ENCODE measurements at regions not wholly inside any gene's neighbourhood (a gene's known extent, or its start where the extent isn't known, plus 50 kb on each side); places are given as distances from the start of the nearest gene placed in this dataset.
"Not testable (repeated sequence)": the region's sequence is repeated elsewhere in the genome, so short reads cannot be mapped to it uniquely, and the experiment has no call there.

DNA sequence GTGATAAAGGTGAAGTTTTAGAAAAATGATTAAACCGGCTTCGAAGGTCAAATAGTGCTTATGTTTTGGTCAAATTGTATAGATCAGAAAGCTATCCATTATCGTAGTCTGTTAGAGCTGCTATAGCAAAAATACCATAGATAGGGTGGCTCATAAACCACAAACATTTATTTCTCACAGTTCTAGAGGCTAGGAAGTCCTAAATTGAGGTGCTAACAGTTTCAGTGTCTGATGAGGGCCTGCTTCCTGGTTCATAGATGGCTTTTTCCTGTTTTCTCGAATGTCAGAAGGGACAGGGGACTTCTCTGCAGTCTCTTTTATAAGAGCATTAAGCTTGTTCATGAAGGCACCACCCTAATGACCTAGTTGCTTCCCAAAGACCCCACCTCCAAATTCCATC lies 186.6 kb upstream of the ERBB4 start:
- TF ChIP-seq, protein P1, sequence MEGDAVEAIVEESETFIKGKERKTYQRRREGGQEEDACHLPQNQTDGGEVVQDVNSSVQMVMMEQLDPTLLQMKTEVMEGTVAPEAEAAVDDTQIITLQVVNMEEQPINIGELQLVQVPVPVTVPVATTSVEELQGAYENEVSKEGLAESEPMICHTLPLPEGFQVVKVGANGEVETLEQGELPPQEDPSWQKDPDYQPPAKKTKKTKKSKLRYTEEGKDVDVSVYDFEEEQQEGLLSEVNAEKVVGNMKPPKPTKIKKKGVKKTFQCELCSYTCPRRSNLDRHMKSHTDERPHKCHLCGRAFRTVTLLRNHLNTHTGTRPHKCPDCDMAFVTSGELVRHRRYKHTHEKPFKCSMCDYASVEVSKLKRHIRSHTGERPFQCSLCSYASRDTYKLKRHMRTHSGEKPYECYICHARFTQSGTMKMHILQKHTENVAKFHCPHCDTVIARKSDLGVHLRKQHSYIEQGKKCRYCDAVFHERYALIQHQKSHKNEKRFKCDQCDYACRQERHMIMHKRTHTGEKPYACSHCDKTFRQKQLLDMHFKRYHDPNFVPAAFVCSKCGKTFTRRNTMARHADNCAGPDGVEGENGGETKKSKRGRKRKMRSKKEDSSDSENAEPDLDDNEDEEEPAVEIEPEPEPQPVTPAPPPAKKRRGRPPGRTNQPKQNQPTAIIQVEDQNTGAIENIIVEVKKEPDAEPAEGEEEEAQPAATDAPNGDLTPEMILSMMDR (IDR thresholded peaks at IDR 0.05; ENCODE audit: insufficient read depth, low read length, severe bottlenecking): no peak
- Histone ChIP-seq H3K36me3 (ENCODE audit: control insufficient read depth, insufficient read depth, low read length) (no peaks in the 10 kb centered on the region), H3K4me3 (ENCODE audit: low read depth, low read length) (no peak overlapping the region), H3K27me3 (ENCODE audit: control insufficient read depth, insufficient read depth, low read length) (no peaks in the 10 kb centered on the region)
- FAIRE-seq (no peak), DNase-seq (ENCODE audit: low read depth) (no peak)

GRCh38 chr2:212723226-212723625 lies 184.6 kb upstream of the ERBB4 start:
- H3K4me3 ChIP-seq (ENCODE audit: low read depth, low read length): no peak overlapping the region
- FAIRE-seq (no peak), DNase-seq (ENCODE audit: low read depth) (peak; percentile 72)
- TF ChIP-seq, protein P1 (IDR thresholded peaks at IDR 0.05; ENCODE audit: insufficient read depth, low read length, severe bottlenecking): no peak
- H3K27me3 ChIP-seq (ENCODE audit: control insufficient read depth, insufficient read depth, low read length): no peaks in the 10 kb centered on the region
- H3K36me3 ChIP-seq (ENCODE audit: control insufficient read depth, insufficient read depth, low read length): no peaks in the 10 kb centered on the region

- Histone ChIP-seq H3K27me3 (ENCODE audit: control insufficient read depth, insufficient read depth, low read length) (no peaks in the 10 kb centered on the region), H3K4me3 (ENCODE audit: low read depth, low read length) (no peak overlapping the region), H3K36me3 (ENCODE audit: control insufficient read depth, insufficient read depth, low read length) (no peaks in the 10 kb centered on the region)
- DNase-seq (ENCODE audit: low read depth): peak; percentile 63
- no peak for FAIRE-seq
- TF ChIP-seq, protein P1 (IDR thresholded peaks at IDR 0.05; ENCODE audit: insufficient read depth, low read length, severe bottlenecking): no peak
Measured at GRCh38 chr2:212722046-212722445, 183.4 kb upstream of the ERBB4 start.

GRCh38 chr2:212721026-212721451 lies 182.4 kb upstream of the ERBB4 start:
- no peaks in the 10 kb centered on the region for H3K36me3 ChIP-seq (ENCODE audit: control insufficient read depth, insufficient read depth, low read length)
- TF ChIP-seq, protein P1 (IDR thresholded peaks at IDR 0.05; ENCODE audit: insufficient read depth, low read length, severe bottlenecking): no peak
- FAIRE-seq (no peak), DNase-seq (ENCODE audit: low read depth) (no peak)
- no peaks in the 10 kb centered on the region for H3K27me3 ChIP-seq (ENCODE audit: control insufficient read depth, insufficient read depth, low read length)
- no peak overlapping the region for H3K4me3 ChIP-seq (ENCODE audit: low read depth, low read length)

DNA sequence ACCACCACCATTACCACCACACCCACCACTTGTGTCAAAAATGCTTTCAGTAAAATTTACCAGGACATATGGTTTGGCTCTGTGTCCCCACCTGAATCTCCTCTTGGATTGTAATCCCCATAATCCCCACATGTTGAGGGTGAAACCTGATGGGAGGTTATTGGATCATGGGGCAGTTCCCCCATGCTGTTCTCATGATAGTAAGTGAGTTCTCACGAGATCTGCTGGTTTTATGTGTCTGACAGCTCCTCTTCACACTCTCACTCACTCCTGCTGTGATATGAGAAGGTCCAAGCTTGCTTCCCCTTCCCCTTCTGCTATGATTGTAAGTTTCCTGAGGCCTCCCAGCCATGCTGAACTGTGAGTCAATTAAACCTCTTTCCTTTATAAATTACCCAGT lies 176.8 kb upstream of the ERBB4 start:
- FAIRE-seq; H3K27me3 ChIP-seq (ENCODE audit: control insufficient read depth, insufficient read depth, low read length); DNase-seq (ENCODE audit: low read depth); H3K36me3 ChIP-seq (ENCODE audit: control insufficient read depth, insufficient read depth, low read length); H3K4me3 ChIP-seq (ENCODE audit: low read depth, low read length): not testable (repeated sequence)

GRCh38 chr2:212713681-212714080 lies 175.1 kb upstream of the ERBB4 start:
- no peaks in the 10 kb centered on the region for H3K36me3 ChIP-seq (ENCODE audit: control insufficient read depth, insufficient read depth, low read length)
- DNase-seq (ENCODE audit: low read depth) (peak; percentile 92), FAIRE-seq (no peak)
- H3K27me3 ChIP-seq (ENCODE audit: control insufficient read depth, insufficient read depth, low read length): no peaks in the 10 kb centered on the region
- TF ChIP-seq, protein P1 (IDR thresholded peaks at IDR 0.05; ENCODE audit: insufficient read depth, low read length, severe bottlenecking): no peak
- H3K4me3 ChIP-seq (ENCODE audit: low read depth, low read length): no peak overlapping the region

All from bronchial epithelial cell (primary cell).